GM23338 (cell line): ENCODE measurements at regions not wholly inside any gene's neighbourhood (a gene's known extent, or its start where the extent isn't known, plus 50 kb on each side); places are given as distances from the start of the nearest gene placed in this dataset.

ENCODE experiments used
- ATAC-seq: fragments of 200-7000 bp; cut with Tn5 transposase; 3 replicates; pipeline ENCODE4 v1.9.1; 2020
- DNase-seq: peaks from one replicate; pipeline ENCODE4 v3.0.0-alpha.2; 2015; ENCODE audit warnings: low spot score
- H2AFZ ChIP-seq: fragments of 200-600 bp; sonication (generic); 2 replicates; pipeline ENCODE4 v1.8.0; 2016; ENCODE audit warnings: antibody characterized with exemption, mild to moderate bottlenecking, moderate library complexity
- H3F3A ChIP-seq: fragments of 200-600 bp; sonication (generic); replicated peaks from 2 replicates; pipeline ENCODE4 v1.8.0; 2017; ENCODE audit warnings: antibody characterized with exemption, mixed run types, low read depth
- H3K27ac ChIP-seq: fragments of 200-600 bp; sonication (generic); 2 replicates; pipeline ENCODE4 v1.6.1; 2016; ENCODE audit warnings: low read depth
- H3K27me3 ChIP-seq: fragments of 200-600 bp; sonication (generic); 2 replicates; pipeline ENCODE4 v1.8.0; 2016; ENCODE audit warnings: mild to moderate bottlenecking, mixed run types, moderate library complexity; ENCODE audit not compliant: insufficient read depth
- H3K36me3 ChIP-seq: fragments of 200-600 bp; sonication (generic); 2 replicates; pipeline ENCODE4 v1.8.0; 2016; ENCODE audit warnings: mild to moderate bottlenecking; ENCODE audit not compliant: insufficient read depth
- H3K4me1 ChIP-seq: fragments of 200-600 bp; sonication (generic); 2 replicates; pipeline ENCODE4 v1.8.0; 2016; ENCODE audit warnings: mild to moderate bottlenecking, moderate library complexity; ENCODE audit not compliant: insufficient read depth
- H3K4me2 ChIP-seq: fragments of 200-600 bp; sonication (generic); 2 replicates; pipeline ENCODE4 v1.7.1; 2017; ENCODE audit warnings: mixed run types
- H3K4me3 ChIP-seq: fragments of 200-600 bp; sonication (generic); 2 replicates; pipeline ENCODE4 v1.6.1; 2016; ENCODE audit warnings: mixed run types
- H3K79me2 ChIP-seq: fragments of 200-600 bp; sonication (generic); replicated peaks from 2 replicates; pipeline ENCODE4 v1.8.0; 2017; ENCODE audit warnings: mild to moderate bottlenecking; ENCODE audit not compliant: insufficient read depth
- H3K9me2 ChIP-seq: fragments of 200-600 bp; sonication (generic); 2 replicates; pipeline ENCODE4 v1.8.0; 2017; ENCODE audit not compliant: insufficient read depth
- H4K20me1 ChIP-seq: fragments of 200-600 bp; sonication (generic); replicated peaks from 2 replicates; pipeline ENCODE4 v1.8.0; 2017; ENCODE audit warnings: mild to moderate bottlenecking; ENCODE audit not compliant: insufficient read depth
- H3K27ac Mint-ChIP-seq: 2 replicates; pipeline ENCODE4 v1.8.0; 2020; ENCODE audit warnings: inconsistent platforms, mild to moderate bottlenecking, moderate library complexity, mixed read lengths
- H3K27me3 Mint-ChIP-seq: 3 replicates; pipeline ENCODE4 v1.8.0; 2022; ENCODE audit warnings: low read depth, mild to moderate bottlenecking, moderate library complexity, mixed read lengths, inconsistent platforms; ENCODE audit not compliant: insufficient read depth, poor library complexity
- H3K36me3 Mint-ChIP-seq: 3 replicates; pipeline ENCODE4 v1.8.0; 2021; ENCODE audit warnings: low read depth, mild to moderate bottlenecking, inconsistent platforms, moderate library complexity, mixed read lengths
- H3K4me1 Mint-ChIP-seq: 3 replicates; pipeline ENCODE4 v1.8.0; 2020; ENCODE audit warnings: mild to moderate bottlenecking, inconsistent platforms, mixed read lengths
- H3K4me3 Mint-ChIP-seq: 3 replicates; pipeline ENCODE4 v1.8.0; 2021; ENCODE audit warnings: moderate library complexity, mild to moderate bottlenecking, inconsistent platforms, mixed read lengths
- H3K9me3 Mint-ChIP-seq: 3 replicates; pipeline ENCODE4 v1.8.0; 2020; ENCODE audit warnings: moderate library complexity, mild to moderate bottlenecking, inconsistent platforms, mixed read lengths
- CTCF ChIP-seq, 2 experiments: fragments of 200-600 bp in 1 of 2; sonication (generic) in 1 of 2; conservative IDR thresholded peaks; 2 replicates each; pipeline versions ENCODE4 v1.5.1 to v1.6.1; 2016 to 2017; ENCODE audit warnings: antibody characterized with exemption in 2 of 2, low read depth in 2 of 2, mild to moderate bottlenecking in 2 of 2, moderate library complexity in 1 of 2
- JUNB ChIP-seq: IDR thresholded peaks from one replicate; pipeline ENCODE4 v1.6.1; 2016; ENCODE audit warnings: antibody characterized with exemption; ENCODE audit not compliant: unreplicated experiment
- ZNF462 ChIP-seq: fragments of 250-450 bp; sonication (Bioruptor Pico); IDR thresholded peaks from 2 replicates; pipeline ENCODE4 v1.5.0; 2020; ENCODE audit warnings: mild to moderate bottlenecking, moderate library complexity

- no peak overlapping the region for H3K27ac ChIP-seq
- peaks cover 25% of the 10 kb centered on the region for H3K9me2 ChIP-seq
- no peak overlapping the region for H3K4me2 ChIP-seq
- Mint-ChIP-seq H3K4me3 (no peak overlapping the region), H3K27me3 (peaks cover 4% of the 10 kb centered on the region), H3K9me3 (no peaks in the 10 kb centered on the region), H3K36me3 (no peaks in the 10 kb centered on the region), H3K4me1 (peaks cover 33% of the 10 kb centered on the region), H3K27ac (no peak overlapping the region)
- TF ChIP-seq ZNF462 (CRISPR knock-in tag), result 0 out of 2 replicates have a peak, but pooled peaks have one; percentile 34
- no peak for TF ChIP-seq JUNB
- no peaks in the 10 kb centered on the region for H3F3A ChIP-seq
- H3K36me3 ChIP-seq, result no peaks in the 10 kb centered on the region
- H3K4me3 ChIP-seq, result no peak overlapping the region
- DNase-seq (peak; percentile 70), ATAC-seq (peak; percentile 93)
- no peaks in the 10 kb centered on the region for H3K79me2 ChIP-seq
- peaks cover 9% of the 10 kb centered on the region; the same call in 1 of the 2 replicates for H3K4me1 ChIP-seq
- no peaks in the 10 kb centered on the region for H3K27me3 ChIP-seq
- H2AFZ ChIP-seq, result no peak overlapping the region
- no peaks in the 10 kb centered on the region for H4K20me1 ChIP-seq
These were observed 64.1 kb upstream of the F13A1 start for GRCh38 chr6:6384520-6384919.

- no peak for ATAC-seq
- H3K27ac ChIP-seq, result no peak overlapping the region
- peaks cover 15% of the 10 kb centered on the region for H3K9me2 ChIP-seq
- no peaks in the 10 kb centered on the region for H3K36me3 Mint-ChIP-seq
- peak; percentile 12 for DNase-seq
- H3K4me3 Mint-ChIP-seq, result no peak overlapping the region
- no peaks in the 10 kb centered on the region; the same call in 1 of the 2 replicates for H4K20me1 ChIP-seq
- H3K27me3 ChIP-seq, result no peaks in the 10 kb centered on the region
- H2AFZ ChIP-seq, result no peak overlapping the region
- no peaks in the 10 kb centered on the region for H3K79me2 ChIP-seq
- 0 out of 2 replicates have a peak overlapping the region, but pooled peaks have one; percentile 16 for H3K27ac Mint-ChIP-seq
- H3K9me3 Mint-ChIP-seq, result no peaks in the 10 kb centered on the region
- H3F3A ChIP-seq, result no peaks in the 10 kb centered on the region
- no peak overlapping the region for H3K4me2 ChIP-seq
- peaks cover 5% of the 10 kb centered on the region for H3K27me3 Mint-ChIP-seq
- no peak overlapping the region for H3K4me3 ChIP-seq
- H3K36me3 ChIP-seq, result no peaks in the 10 kb centered on the region
- peaks cover 9% of the 10 kb centered on the region; the same call in 1 of the 2 replicates for H3K4me1 ChIP-seq
- peaks cover 33% of the 10 kb centered on the region for H3K4me1 Mint-ChIP-seq
- no peak for TF ChIP-seq CTCF (conservative IDR thresholded peaks at IDR 0.05; ENCODE audit: low read depth in 2 of 2)
- TF ChIP-seq ZNF462 (CRISPR knock-in tag), result no peak
These were observed 65.5 kb upstream of the F13A1 start for GRCh38 chr6:6386010-6386409.
